Esophagus muscularis mucosa (tissue), 4 donors: ENCODE measurements at regions not wholly inside any gene's neighbourhood (a gene's known extent, or its start where the extent isn't known, plus 50 kb on each side); places are given as distances from the start of the nearest gene placed in this dataset.
"Not testable (repeated sequence)": the region's sequence is repeated elsewhere in the genome, so short reads cannot be mapped to it uniquely, and the experiment has no call there.

Source experiments
- EP300 ChIP-seq: sonication (generic); formaldehyde crosslinking; IDR thresholded peaks from one replicate; pipeline ENCODE4 v1.6.1; 2017; ENCODE audit warnings: antibody characterized with exemption
- POLR2A ChIP-seq: fragments of 450-650 bp; IDR thresholded peaks from one replicate; pipeline ENCODE4 v1.6.1; 2017; ENCODE audit warnings: antibody characterized with exemption, moderate library complexity, mild to moderate bottlenecking, low read depth
- POLR2AphosphoS5 ChIP-seq, 2 donors: sonication (generic); formaldehyde crosslinking; IDR thresholded peaks; one replicate each; pipeline ENCODE4 v1.6.1; 2017; ENCODE audit warnings: antibody characterized with exemption in 2 of 2
- TF ChIP-seq, protein P1 (sequence below), 3 experiments: fragments of 200-600 bp in 2 of 3; fragments of 450-650 bp in 1 of 3; sonication (generic) in 2 of 3; IDR thresholded peaks; one replicate each; pipeline ENCODE4 v1.5.1; 2017 to 2019; ENCODE audit warnings: antibody characterized with exemption in 3 of 3, mild to moderate bottlenecking in 2 of 3, moderate library complexity in 1 of 3

DNA sequence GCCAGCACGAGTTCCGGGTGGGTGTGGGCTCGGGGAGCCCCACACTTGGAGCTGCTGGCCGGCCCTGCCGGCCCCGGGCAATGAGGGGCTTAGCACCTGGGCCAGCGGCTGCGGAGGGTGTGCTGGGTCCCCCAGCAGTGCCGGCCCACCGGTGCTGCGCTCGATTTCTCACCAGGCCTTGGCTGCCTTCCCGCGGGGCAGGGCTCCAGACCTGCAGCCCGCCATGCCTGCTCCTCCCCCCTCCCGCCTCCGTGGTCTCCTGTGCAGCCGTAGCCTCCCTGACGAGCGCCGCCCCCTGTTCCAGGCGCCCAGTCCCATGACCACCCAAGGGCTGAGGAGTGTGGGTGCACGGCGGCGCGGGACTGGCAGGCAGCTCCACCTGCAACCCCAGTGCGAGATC is 1103.1 kb downstream of the OTOL1 start:
- TF ChIP-seq, protein P1, sequence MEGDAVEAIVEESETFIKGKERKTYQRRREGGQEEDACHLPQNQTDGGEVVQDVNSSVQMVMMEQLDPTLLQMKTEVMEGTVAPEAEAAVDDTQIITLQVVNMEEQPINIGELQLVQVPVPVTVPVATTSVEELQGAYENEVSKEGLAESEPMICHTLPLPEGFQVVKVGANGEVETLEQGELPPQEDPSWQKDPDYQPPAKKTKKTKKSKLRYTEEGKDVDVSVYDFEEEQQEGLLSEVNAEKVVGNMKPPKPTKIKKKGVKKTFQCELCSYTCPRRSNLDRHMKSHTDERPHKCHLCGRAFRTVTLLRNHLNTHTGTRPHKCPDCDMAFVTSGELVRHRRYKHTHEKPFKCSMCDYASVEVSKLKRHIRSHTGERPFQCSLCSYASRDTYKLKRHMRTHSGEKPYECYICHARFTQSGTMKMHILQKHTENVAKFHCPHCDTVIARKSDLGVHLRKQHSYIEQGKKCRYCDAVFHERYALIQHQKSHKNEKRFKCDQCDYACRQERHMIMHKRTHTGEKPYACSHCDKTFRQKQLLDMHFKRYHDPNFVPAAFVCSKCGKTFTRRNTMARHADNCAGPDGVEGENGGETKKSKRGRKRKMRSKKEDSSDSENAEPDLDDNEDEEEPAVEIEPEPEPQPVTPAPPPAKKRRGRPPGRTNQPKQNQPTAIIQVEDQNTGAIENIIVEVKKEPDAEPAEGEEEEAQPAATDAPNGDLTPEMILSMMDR (IDR thresholded peaks at IDR 0.05): not testable (repeated sequence)
- not testable (repeated sequence) for TF ChIP-seq POLR2AphosphoS5 (IDR thresholded peaks at IDR 0.05); POLR2A; EP300
